ENCODE measurements at regions not wholly inside any gene's neighbourhood (a gene's known extent, or its start where the extent isn't known, plus 50 kb on each side); places are given as distances from the start of the nearest gene placed in this dataset.

- Histone ChIP-seq H3K27ac (ENCODE audit: low read length) (no peak overlapping the region), H3K36me3 (ENCODE audit: insufficient read depth, low read length) (no peaks in the 10 kb centered on the region), H4K20me1 (ENCODE audit: insufficient read depth, low read depth, low read length) (no peaks in the 10 kb centered on the region), H3K9me3 (ENCODE audit: low read length) (no peaks in the 10 kb centered on the region), H2AFZ (ENCODE audit: low read length) (no peak overlapping the region), H3K9me2 (replicated peaks; ENCODE audit: insufficient read depth, low read length) (no peaks in the 10 kb centered on the region), H3K79me2 (ENCODE audit: low read length) (no peaks in the 10 kb centered on the region), H3K27me3 (ENCODE audit: low read length) (no peaks in the 10 kb centered on the region), H3K4me3 (ENCODE audit: low read length) (no peak overlapping the region), H3K9ac (ENCODE audit: low read length) (no peak overlapping the region), H3K4me1 (ENCODE audit: low read length) (no peaks in the 10 kb centered on the region), H3K4me2 (ENCODE audit: low read depth, low read length, poor library complexity, severe bottlenecking) (no peak overlapping the region)
- no peak for DNase-seq
Observed at GRCh38 chr4:56238251-56238650, 149.0 kb downstream of the AASDH start.

GRCh38 chr4:56235725-56236124 is 151.6 kb downstream of the AASDH start:
- Histone ChIP-seq H3K27me3 (ENCODE audit: low read length) (no peaks in the 10 kb centered on the region), H4K20me1 (ENCODE audit: insufficient read depth, low read depth, low read length) (no peaks in the 10 kb centered on the region), H3K9me3 (ENCODE audit: low read length) (no peaks in the 10 kb centered on the region), H3K4me3 (ENCODE audit: low read length) (no peak overlapping the region), H3K4me2 (ENCODE audit: low read depth, low read length, poor library complexity, severe bottlenecking) (no peak overlapping the region), H2AFZ (ENCODE audit: low read length) (no peak overlapping the region), H3K27ac (ENCODE audit: low read length) (no peak overlapping the region), H3K9ac (ENCODE audit: low read length) (no peak overlapping the region), H3K4me1 (ENCODE audit: low read length) (no peaks in the 10 kb centered on the region), H3K79me2 (ENCODE audit: low read length) (no peaks in the 10 kb centered on the region), H3K36me3 (ENCODE audit: insufficient read depth, low read length) (no peaks in the 10 kb centered on the region), H3K9me2 (replicated peaks; ENCODE audit: insufficient read depth, low read length) (no peaks in the 10 kb centered on the region)
- no peak for DNase-seq

- Histone ChIP-seq H3K9me2 (replicated peaks; ENCODE audit: insufficient read depth, low read length) (no peaks in the 10 kb centered on the region), H3K4me2 (ENCODE audit: low read depth, low read length, poor library complexity, severe bottlenecking) (no peak overlapping the region), H3K4me3 (ENCODE audit: low read length) (no peak overlapping the region), H3K4me1 (ENCODE audit: low read length) (no peaks in the 10 kb centered on the region), H2AFZ (ENCODE audit: low read length) (no peak overlapping the region), H4K20me1 (ENCODE audit: insufficient read depth, low read depth, low read length) (no peaks in the 10 kb centered on the region), H3K79me2 (ENCODE audit: low read length) (no peaks in the 10 kb centered on the region), H3K9ac (ENCODE audit: low read length) (no peak overlapping the region), H3K36me3 (ENCODE audit: insufficient read depth, low read length) (no peaks in the 10 kb centered on the region), H3K9me3 (ENCODE audit: low read length) (no peaks in the 10 kb centered on the region), H3K27me3 (ENCODE audit: low read length) (no peaks in the 10 kb centered on the region), H3K27ac (ENCODE audit: low read length) (no peak overlapping the region)
- DNase-seq, result no peak
Observed at GRCh38 chr4:56235011-56235410, 152.3 kb downstream of the AASDH start.

GRCh38 chr4:56234098-56234497 is 153.2 kb downstream of the AASDH start:
- H3K4me1 ChIP-seq (ENCODE audit: low read length), result no peaks in the 10 kb centered on the region
- H3K4me2 ChIP-seq (ENCODE audit: low read depth, low read length, poor library complexity, severe bottlenecking), result no peak overlapping the region
- no peak overlapping the region for H3K4me3 ChIP-seq (ENCODE audit: low read length)
- H3K9me3 ChIP-seq (ENCODE audit: low read length), result no peaks in the 10 kb centered on the region
- H4K20me1 ChIP-seq (ENCODE audit: insufficient read depth, low read depth, low read length), result no peaks in the 10 kb centered on the region
- no peaks in the 10 kb centered on the region for H3K79me2 ChIP-seq (ENCODE audit: low read length)
- DNase-seq, result no peak
- H3K27me3 ChIP-seq (ENCODE audit: low read length), result no peaks in the 10 kb centered on the region
- no peak overlapping the region for H3K9ac ChIP-seq (ENCODE audit: low read length)
- H3K9me2 ChIP-seq (replicated peaks; ENCODE audit: insufficient read depth, low read length), result no peaks in the 10 kb centered on the region
- no peaks in the 10 kb centered on the region for H3K36me3 ChIP-seq (ENCODE audit: insufficient read depth, low read length)
- no peak overlapping the region for H3K27ac ChIP-seq (ENCODE audit: low read length)
- H2AFZ ChIP-seq (ENCODE audit: low read length), result no peak overlapping the region

- H3K27me3 ChIP-seq (ENCODE audit: low read length), result no peaks in the 10 kb centered on the region
- H3K36me3 ChIP-seq (ENCODE audit: insufficient read depth, low read length), result no peaks in the 10 kb centered on the region
- no peak overlapping the region for H3K9ac ChIP-seq (ENCODE audit: low read length)
- H3K27ac ChIP-seq (ENCODE audit: low read length), result no peak overlapping the region
- no peak for DNase-seq
- no peaks in the 10 kb centered on the region for H3K4me1 ChIP-seq (ENCODE audit: low read length)
- no peak overlapping the region for H3K4me2 ChIP-seq (ENCODE audit: low read depth, low read length, poor library complexity, severe bottlenecking)
- no peak overlapping the region for H3K4me3 ChIP-seq (ENCODE audit: low read length)
- H3K9me3 ChIP-seq (ENCODE audit: low read length), result no peaks in the 10 kb centered on the region
- H3K79me2 ChIP-seq (ENCODE audit: low read length), result no peaks in the 10 kb centered on the region
- no peaks in the 10 kb centered on the region for H4K20me1 ChIP-seq (ENCODE audit: insufficient read depth, low read depth, low read length)
- no peak overlapping the region for H2AFZ ChIP-seq (ENCODE audit: low read length)
- no peaks in the 10 kb centered on the region for H3K9me2 ChIP-seq (replicated peaks; ENCODE audit: insufficient read depth, low read length)
Observed at GRCh38 chr4:56231410-56231809, 155.9 kb downstream of the AASDH start.

GRCh38 chr4:56229947-56230346 is 157.3 kb downstream of the AASDH start:
- H3K9ac ChIP-seq (ENCODE audit: low read length), result no peak overlapping the region
- no peaks in the 10 kb centered on the region for H3K36me3 ChIP-seq (ENCODE audit: insufficient read depth, low read length)
- H4K20me1 ChIP-seq (ENCODE audit: insufficient read depth, low read depth, low read length), result no peaks in the 10 kb centered on the region
- H3K4me3 ChIP-seq (ENCODE audit: low read length), result no peak overlapping the region
- H3K27me3 ChIP-seq (ENCODE audit: low read length), result no peaks in the 10 kb centered on the region
- H3K9me2 ChIP-seq (replicated peaks; ENCODE audit: insufficient read depth, low read length), result no peaks in the 10 kb centered on the region
- no peaks in the 10 kb centered on the region for H3K4me1 ChIP-seq (ENCODE audit: low read length)
- no peak overlapping the region for H3K27ac ChIP-seq (ENCODE audit: low read length)
- no peak overlapping the region for H2AFZ ChIP-seq (ENCODE audit: low read length)
- no peak for DNase-seq
- H3K79me2 ChIP-seq (ENCODE audit: low read length), result no peaks in the 10 kb centered on the region
- no peaks in the 10 kb centered on the region for H3K9me3 ChIP-seq (ENCODE audit: low read length)
- H3K4me2 ChIP-seq (ENCODE audit: low read depth, low read length, poor library complexity, severe bottlenecking), result no peak overlapping the region

GRCh38 chr4:56227301-56227835 is 159.9 kb downstream of the AASDH start:
- Histone ChIP-seq H3K9ac (ENCODE audit: low read length) (no peak overlapping the region), H3K4me3 (ENCODE audit: low read length) (no peak overlapping the region), H3K79me2 (ENCODE audit: low read length) (no peaks in the 10 kb centered on the region), H2AFZ (ENCODE audit: low read length) (no peak overlapping the region), H3K27me3 (ENCODE audit: low read length) (no peaks in the 10 kb centered on the region), H3K27ac (ENCODE audit: low read length) (no peak overlapping the region), H4K20me1 (ENCODE audit: insufficient read depth, low read depth, low read length) (no peaks in the 10 kb centered on the region), H3K9me3 (ENCODE audit: low read length) (no peaks in the 10 kb centered on the region), H3K9me2 (replicated peaks; ENCODE audit: insufficient read depth, low read length) (no peaks in the 10 kb centered on the region), H3K4me2 (ENCODE audit: low read depth, low read length, poor library complexity, severe bottlenecking) (no peak overlapping the region), H3K4me1 (ENCODE audit: low read length) (no peaks in the 10 kb centered on the region), H3K36me3 (ENCODE audit: insufficient read depth, low read length) (no peaks in the 10 kb centered on the region)
- no peak for DNase-seq

- no peaks in the 10 kb centered on the region for H3K9me2 ChIP-seq (replicated peaks; ENCODE audit: insufficient read depth, low read length)
- H4K20me1 ChIP-seq (ENCODE audit: insufficient read depth, low read depth, low read length), result no peaks in the 10 kb centered on the region
- no peaks in the 10 kb centered on the region for H3K79me2 ChIP-seq (ENCODE audit: low read length)
- H3K27me3 ChIP-seq (ENCODE audit: low read length), result no peaks in the 10 kb centered on the region
- H3K4me1 ChIP-seq (ENCODE audit: low read length), result no peaks in the 10 kb centered on the region
- no peak overlapping the region for H2AFZ ChIP-seq (ENCODE audit: low read length)
- no peak for DNase-seq
- H3K36me3 ChIP-seq (ENCODE audit: insufficient read depth, low read length), result no peaks in the 10 kb centered on the region
- H3K9ac ChIP-seq (ENCODE audit: low read length), result no peak overlapping the region
- no peak overlapping the region for H3K27ac ChIP-seq (ENCODE audit: low read length)
- no peaks in the 10 kb centered on the region for H3K9me3 ChIP-seq (ENCODE audit: low read length)
- no peak overlapping the region for H3K4me3 ChIP-seq (ENCODE audit: low read length)
- H3K4me2 ChIP-seq (ENCODE audit: low read depth, low read length, poor library complexity, severe bottlenecking), result no peak overlapping the region
Observed at GRCh38 chr4:56226579-56226978, 160.7 kb downstream of the AASDH start.

GRCh38 chr4:56224641-56225040 is 162.7 kb downstream of the AASDH start:
- Histone ChIP-seq H3K79me2 (ENCODE audit: low read length) (no peaks in the 10 kb centered on the region), H3K27ac (ENCODE audit: low read length) (no peak overlapping the region), H3K27me3 (ENCODE audit: low read length) (no peaks in the 10 kb centered on the region), H3K9ac (ENCODE audit: low read length) (no peak overlapping the region), H3K9me3 (ENCODE audit: low read length) (no peaks in the 10 kb centered on the region), H3K36me3 (ENCODE audit: insufficient read depth, low read length) (no peaks in the 10 kb centered on the region), H3K4me3 (ENCODE audit: low read length) (no peak overlapping the region), H2AFZ (ENCODE audit: low read length) (no peak overlapping the region), H4K20me1 (ENCODE audit: insufficient read depth, low read depth, low read length) (no peaks in the 10 kb centered on the region), H3K9me2 (replicated peaks; ENCODE audit: insufficient read depth, low read length) (no peaks in the 10 kb centered on the region), H3K4me2 (ENCODE audit: low read depth, low read length, poor library complexity, severe bottlenecking) (no peak overlapping the region), H3K4me1 (ENCODE audit: low read length) (no peaks in the 10 kb centered on the region)
- DNase-seq, result no peak
